GM23338 (cell line): ENCODE measurements at regions not wholly inside any gene's neighbourhood (a gene's known extent, or its start where the extent isn't known, plus 50 kb on each side); places are given as distances from the start of the nearest gene placed in this dataset.

Experiments used
- CREB1 ChIP-seq: fragments of 250-450 bp; sonication (Bioruptor Pico); IDR thresholded peaks from 2 replicates; pipeline ENCODE4 v1.5.0; 2020; ENCODE audit warnings: low read depth, mild to moderate bottlenecking, moderate library complexity
- CTCF ChIP-seq, 2 experiments: fragments of 200-600 bp in 1 of 2; sonication (generic) in 1 of 2; conservative IDR thresholded peaks; 2 replicates each; pipeline versions ENCODE4 v1.5.1 to v1.6.1; 2016 to 2017; ENCODE audit warnings: antibody characterized with exemption in 2 of 2, low read depth in 2 of 2, mild to moderate bottlenecking in 2 of 2, moderate library complexity in 1 of 2
- ETS1 ChIP-seq: IDR thresholded peaks from 2 replicates; pipeline ENCODE4 v1.6.1; 2016; ENCODE audit warnings: antibody characterized with exemption
- EZH2 ChIP-seq: fragments of 200-600 bp; sonication (generic); IDR thresholded peaks from one replicate; pipeline ENCODE4 v1.8.0; 2017; ENCODE audit warnings: antibody characterized with exemption, mild to moderate bottlenecking, low read depth; ENCODE audit not compliant: unreplicated experiment
- EZH2phosphoT487 ChIP-seq: fragments of 200-600 bp; sonication (generic); IDR thresholded peaks from one replicate; pipeline ENCODE4 v1.8.1; 2018; ENCODE audit warnings: antibody characterized with exemption; ENCODE audit not compliant: unreplicated experiment
- REST ChIP-seq: IDR thresholded peaks from one replicate; pipeline ENCODE4 v1.6.1; 2018; ENCODE audit warnings: antibody characterized with exemption; ENCODE audit not compliant: unreplicated experiment
- ZNF114 ChIP-seq: fragments of 250-450 bp; sonication (Bioruptor Pico); IDR thresholded peaks from 2 replicates; pipeline ENCODE4 v1.5.0; 2020; ENCODE audit warnings: mild to moderate bottlenecking, moderate library complexity
- ZNF331 ChIP-seq: fragments of 250-450 bp; sonication (Bioruptor Pico); IDR thresholded peaks from 2 replicates; pipeline ENCODE4 v1.5.0; 2020; ENCODE audit warnings: low read depth, mild to moderate bottlenecking, moderate library complexity
- ZNF462 ChIP-seq: fragments of 250-450 bp; sonication (Bioruptor Pico); IDR thresholded peaks from 2 replicates; pipeline ENCODE4 v1.5.0; 2020; ENCODE audit warnings: mild to moderate bottlenecking, moderate library complexity

- TF ChIP-seq CTCF (conservative IDR thresholded peaks at IDR 0.05; ENCODE audit: low read depth in 2 of 2) (no peak), CREB1 (CRISPR knock-in tag) (no peak), EZH2 (no peak), ZNF114 (CRISPR knock-in tag) (no peak), ETS1 (no peak), REST (peak; percentile 33), ZNF331 (CRISPR knock-in tag) (no peak), EZH2phosphoT487 (no peak), ZNF462 (no peak)
These were observed 104.5 kb downstream of the ELAPOR2 start for GRCh38 chr7:86954971-86955370.
